H9 (cell line): ENCODE measurements at regions not wholly inside any gene's neighbourhood (a gene's known extent, or its start where the extent isn't known, plus 50 kb on each side); places are given as distances from the start of the nearest gene placed in this dataset.

Experiments used
- DNase-seq: peaks from one replicate; pipeline ENCODE4 v3.0.0-alpha.2; 2017
- H2AFZ ChIP-seq: one replicate; pipeline ENCODE4 v1.6.1; 2013; ENCODE audit warnings: mild to moderate bottlenecking, low read length, control low read depth, moderate library complexity
- H2AK5ac ChIP-seq: 2 replicates; pipeline ENCODE4 v1.6.1; 2013; ENCODE audit warnings: low read length, control low read depth, mixed read lengths; ENCODE audit not compliant: insufficient read length
- H2BK120ac ChIP-seq: one replicate; pipeline ENCODE4 v1.6.1; 2013; ENCODE audit warnings: low read depth, mild to moderate bottlenecking, low read length, control low read depth, inconsistent platforms; ENCODE audit not compliant: poor library complexity, severe bottlenecking
- H2BK12ac ChIP-seq: 2 replicates; pipeline ENCODE4 v1.6.1; 2013; ENCODE audit warnings: low read length, control low read depth, mixed read lengths, low read depth; ENCODE audit not compliant: insufficient read length
- H2BK15ac ChIP-seq: 2 replicates; pipeline ENCODE4 v1.6.1; 2013; ENCODE audit warnings: low read depth, low read length, control low read depth
- H2BK20ac ChIP-seq: one replicate; pipeline ENCODE4 v1.6.1; 2013; ENCODE audit warnings: low read depth, mild to moderate bottlenecking, low read length, control low read depth, inconsistent platforms; ENCODE audit not compliant: poor library complexity, severe bottlenecking
- H2BK5ac ChIP-seq: 2 replicates; pipeline ENCODE4 v1.6.1; 2013; ENCODE audit warnings: low read length, control low read depth, mixed read lengths; ENCODE audit not compliant: insufficient read length
- H3K14ac ChIP-seq: 2 replicates; pipeline ENCODE4 v1.6.1; 2013; ENCODE audit warnings: low read length, control low read depth; ENCODE audit not compliant: insufficient read depth
- H3K18ac ChIP-seq: 2 replicates; pipeline ENCODE4 v1.6.1; 2013; ENCODE audit warnings: low read depth, mild to moderate bottlenecking, mixed read lengths, low read length, control low read depth; ENCODE audit not compliant: insufficient read length
- H3K23ac ChIP-seq: 2 replicates; pipeline ENCODE4 v1.6.1; 2013; ENCODE audit warnings: low read length, control low read depth, mixed read lengths, low read depth; ENCODE audit not compliant: insufficient read length
- H3K23me2 ChIP-seq: 2 replicates; pipeline ENCODE4 v1.6.1; 2013; ENCODE audit warnings: low read depth, mild to moderate bottlenecking, mixed read lengths, low read length, control low read depth; ENCODE audit not compliant: insufficient read length, poor library complexity, severe bottlenecking
- H3K27ac ChIP-seq: 2 replicates; pipeline ENCODE4 v1.5.1; 2013; ENCODE audit warnings: low read length, control low read depth, mixed read lengths, low read depth; ENCODE audit not compliant: insufficient read length
- H3K27me3 ChIP-seq: 2 replicates; pipeline ENCODE4 v1.6.1; 2013; ENCODE audit warnings: low read length, control low read depth, inconsistent platforms; ENCODE audit not compliant: insufficient read depth
- H3K4ac ChIP-seq: 2 replicates; pipeline ENCODE4 v1.6.1; 2013; ENCODE audit warnings: low read depth, mild to moderate bottlenecking, control low read depth, inconsistent platforms, low read length, moderate library complexity
- H3K4me1 ChIP-seq: 2 replicates; pipeline ENCODE4 v1.6.1; 2013; ENCODE audit warnings: low read length, control low read depth, inconsistent platforms; ENCODE audit not compliant: insufficient read depth
- H3K4me2 ChIP-seq: 2 replicates; pipeline ENCODE4 v1.6.1; 2013; ENCODE audit warnings: low read length, control low read depth, mixed read lengths; ENCODE audit not compliant: insufficient read length, insufficient read depth
- H3K56ac ChIP-seq: 2 replicates; pipeline ENCODE4 v1.6.1; 2013; ENCODE audit warnings: low read depth, mild to moderate bottlenecking, mixed read lengths, low read length, control low read depth; ENCODE audit not compliant: insufficient read length
- H3K79me1 ChIP-seq: 2 replicates; pipeline ENCODE4 v1.6.1; 2013; ENCODE audit warnings: low read depth, mild to moderate bottlenecking, moderate library complexity, low read length, control low read depth, inconsistent platforms; ENCODE audit not compliant: insufficient read depth, poor library complexity, severe bottlenecking
- H3K79me2 ChIP-seq: 2 replicates; pipeline ENCODE4 v1.6.1; 2013; ENCODE audit warnings: low read length, control low read depth, inconsistent platforms; ENCODE audit not compliant: insufficient read depth
- H3K9ac ChIP-seq: 2 replicates; pipeline ENCODE4 v1.6.1; 2013; ENCODE audit warnings: low read length, control low read depth, mixed read lengths; ENCODE audit not compliant: insufficient read length; ENCODE audit errors: extremely low read depth
- H3K9me3 ChIP-seq: one replicate; pipeline ENCODE4 v1.6.1; 2013; ENCODE audit warnings: low read depth, low read length, inconsistent platforms; ENCODE audit not compliant: control insufficient read depth
- H3T11ph ChIP-seq: one replicate; pipeline ENCODE4 v1.6.1; 2013; ENCODE audit warnings: mild to moderate bottlenecking, low read length, control low read depth, inconsistent platforms
- H4K20me1 ChIP-seq: one replicate; pipeline ENCODE4 v1.6.1; 2013; ENCODE audit not compliant: control insufficient read depth, insufficient read length, insufficient read depth
- H4K5ac ChIP-seq: 2 replicates; pipeline ENCODE4 v1.6.1; 2013; ENCODE audit warnings: low read depth, mild to moderate bottlenecking, mixed read lengths, low read length, control low read depth; ENCODE audit not compliant: insufficient read length
- H4K8ac ChIP-seq: replicated peaks from 2 replicates; pipeline ENCODE4 v1.6.1; 2013; ENCODE audit warnings: low read length, control low read depth, mixed read lengths, low read depth; ENCODE audit not compliant: insufficient read length
- H4K91ac ChIP-seq: 2 replicates; pipeline ENCODE4 v1.6.1; 2013; ENCODE audit warnings: low read depth, mild to moderate bottlenecking, moderate library complexity, mixed read lengths, low read length, control low read depth; ENCODE audit not compliant: insufficient read length
- H3K27ac Mint-ChIP-seq, 3 experiments: 2 replicates in 2 of 3; 3 replicates in 1 of 3; pipeline ENCODE4 v1.8.0; 2020 to 2021; ENCODE audit warnings: mixed read lengths in 3 of 3, mild to moderate bottlenecking in 1 of 3, moderate library complexity in 1 of 3
- H3K27me3 Mint-ChIP-seq: 2 replicates; pipeline ENCODE4 v1.8.0; 2021; ENCODE audit warnings: low read depth, mild to moderate bottlenecking, moderate library complexity, mixed read lengths
- H3K36me3 Mint-ChIP-seq, 3 experiments: 2 replicates in 2 of 3; 3 replicates in 1 of 3; pipeline ENCODE4 v1.8.0; 2020 to 2021; ENCODE audit warnings: low read depth in 3 of 3, mixed read lengths in 3 of 3; ENCODE audit not compliant: insufficient read depth in 1 of 3
- H3K4me1 Mint-ChIP-seq, 2 experiments: 2 replicates each; pipeline ENCODE4 v1.8.0; 2020; ENCODE audit warnings: mixed read lengths in 2 of 2
- H3K4me3 Mint-ChIP-seq, 2 experiments: 2 replicates in 1 of 2; 3 replicates in 1 of 2; pipeline ENCODE4 v1.8.0; 2020 to 2021; ENCODE audit warnings: mild to moderate bottlenecking in 2 of 2, mixed read lengths in 2 of 2, moderate library complexity in 1 of 2
- H3K9me3 Mint-ChIP-seq, 2 experiments: 2 replicates in 1 of 2; 3 replicates in 1 of 2; pipeline ENCODE4 v1.8.0; 2020; ENCODE audit warnings: mild to moderate bottlenecking in 2 of 2, mixed read lengths in 2 of 2, moderate library complexity in 1 of 2
- WGBS: extraction: QIAGEN DNeasy Blood & Tissue Kit; methylation state at CpG from one replicate; pipeline ENCODE4 v1.1.7; 2013; ENCODE audit warnings: missing lambda C conversion rate, low lambda C conversion rate, mixed read lengths; ENCODE audit not compliant: insufficient read length; ENCODE audit errors: extremely low coverage; 5-methylcytosine and 5-hydroxymethylcytosine counted together
- TF ChIP-seq, protein P1 (sequence below): fragments of 200-600 bp; sonication (generic); conservative IDR thresholded peaks from 3 replicates; pipeline ENCODE4 v1.8.0; 2021; ENCODE audit warnings: antibody characterized with exemption, mild to moderate bottlenecking

DNA sequence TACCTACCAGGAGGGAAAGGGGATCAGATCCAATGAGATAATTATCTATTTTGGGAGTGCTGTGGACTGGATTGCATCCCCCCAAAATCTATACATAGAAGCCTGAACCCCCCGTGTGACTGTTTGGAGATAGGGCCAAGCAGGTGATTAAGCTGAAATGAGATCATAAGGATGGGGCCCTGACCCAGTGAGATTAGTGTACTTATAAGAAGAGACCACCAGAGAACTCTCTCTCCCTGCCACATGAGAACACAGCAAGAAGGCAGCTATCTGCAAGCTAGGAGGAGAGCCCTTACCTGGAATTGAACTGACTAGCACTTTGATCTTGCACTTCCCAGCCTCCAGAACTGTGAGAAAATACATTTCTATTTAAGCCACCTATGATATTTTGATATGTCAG lies 132.2 kb upstream of the NOX3 start:
- no peak overlapping the region for H3K4me2 ChIP-seq

More for the DNA sequence above, 132.2 kb upstream of the NOX3 start:
- Histone ChIP-seq H3K27me3 (no peaks in the 10 kb centered on the region), H4K8ac (no peak overlapping the region), H3K56ac (no peak overlapping the region), H3T11ph (no peak overlapping the region), H3K79me1 (no peaks in the 10 kb centered on the region), H3K18ac (no peak overlapping the region), H3K79me2 (no peaks in the 10 kb centered on the region), H3K23ac (no peak overlapping the region), H2BK20ac (no peak overlapping the region), H2BK120ac (no peak overlapping the region), H4K5ac (no peak overlapping the region), H2AK5ac (no peak overlapping the region), H2BK5ac (no peak overlapping the region), H3K9me3 (no peaks in the 10 kb centered on the region), H3K14ac (no peak overlapping the region), H4K91ac (no peak overlapping the region), H3K23me2 (no peaks in the 10 kb centered on the region), H2AFZ (no peak overlapping the region), H2BK15ac (no peak overlapping the region), H4K20me1 (no peaks in the 10 kb centered on the region), H3K27ac (no peak overlapping the region), H3K4me1 (no peaks in the 10 kb centered on the region; the same call in 1 of the 2 replicates), H3K9ac (no peak overlapping the region), H3K4ac (no peak overlapping the region), H2BK12ac (no peak overlapping the region)
- Mint-ChIP-seq H3K4me1 (peaks cover 8 to 9% of the 10 kb centered on the region in 2 experiments), H3K4me3 (no peak overlapping the region), H3K27ac (no peak overlapping the region; a peak in 1 of 7 replicates), H3K9me3 (peaks cover 0 to under 1% of the 10 kb centered on the region in 2 experiments; a peak in 2 of 5 replicates), H3K36me3 (peaks cover 0 to 7% (median 0%) of the 10 kb centered on the region in 3 experiments; a peak in 3 of 7 replicates), H3K27me3 (no peaks in the 10 kb centered on the region)
- no CpG with 5 or more reads among the region's 1 CpG for WGBS
- TF ChIP-seq, protein P1, sequence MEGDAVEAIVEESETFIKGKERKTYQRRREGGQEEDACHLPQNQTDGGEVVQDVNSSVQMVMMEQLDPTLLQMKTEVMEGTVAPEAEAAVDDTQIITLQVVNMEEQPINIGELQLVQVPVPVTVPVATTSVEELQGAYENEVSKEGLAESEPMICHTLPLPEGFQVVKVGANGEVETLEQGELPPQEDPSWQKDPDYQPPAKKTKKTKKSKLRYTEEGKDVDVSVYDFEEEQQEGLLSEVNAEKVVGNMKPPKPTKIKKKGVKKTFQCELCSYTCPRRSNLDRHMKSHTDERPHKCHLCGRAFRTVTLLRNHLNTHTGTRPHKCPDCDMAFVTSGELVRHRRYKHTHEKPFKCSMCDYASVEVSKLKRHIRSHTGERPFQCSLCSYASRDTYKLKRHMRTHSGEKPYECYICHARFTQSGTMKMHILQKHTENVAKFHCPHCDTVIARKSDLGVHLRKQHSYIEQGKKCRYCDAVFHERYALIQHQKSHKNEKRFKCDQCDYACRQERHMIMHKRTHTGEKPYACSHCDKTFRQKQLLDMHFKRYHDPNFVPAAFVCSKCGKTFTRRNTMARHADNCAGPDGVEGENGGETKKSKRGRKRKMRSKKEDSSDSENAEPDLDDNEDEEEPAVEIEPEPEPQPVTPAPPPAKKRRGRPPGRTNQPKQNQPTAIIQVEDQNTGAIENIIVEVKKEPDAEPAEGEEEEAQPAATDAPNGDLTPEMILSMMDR: no peak
- DNase-seq: no peak
